Body of pancreas (tissue), 4 donors: ENCODE measurements at regions not wholly inside any gene's neighbourhood (a gene's known extent, or its start where the extent isn't known, plus 50 kb on each side); places are given as distances from the start of the nearest gene placed in this dataset.

Experiments
- CTCF ChIP-seq, 7 experiments: fragments of 450-650 bp in 4 of 7; fragments of 200-600 bp in 3 of 7; sonication (generic) in 3 of 7; IDR thresholded peaks; one replicate each; pipeline ENCODE4 v1.5.1; 2016 to 2019; ENCODE audit warnings: antibody characterized with exemption in 7 of 7
- POLR2A ChIP-seq, 3 donors: fragments of 450-650 bp; IDR thresholded peaks; one replicate each; pipeline ENCODE4 v1.6.1; 2016; ENCODE audit warnings: antibody characterized with exemption in 3 of 3, mild to moderate bottlenecking in 2 of 3

GRCh38 chr11:104422324-104422944 lies 258.5 kb upstream of the PDGFD start:
- TF ChIP-seq CTCF (IDR thresholded peaks at IDR 0.05) (no peak), POLR2A (IDR thresholded peaks at IDR 0.05) (no peak)
